Nephron (organoid): ENCODE measurements at regions not wholly inside any gene's neighbourhood (a gene's known extent, or its start where the extent isn't known, plus 50 kb on each side); places are given as distances from the start of the nearest gene placed in this dataset.

Source experiments
- H3K27ac Mint-ChIP-seq, 3 experiments: 2 replicates each; pipeline ENCODE4 v1.8.0; 2020; ENCODE audit warnings: mixed read lengths in 3 of 3, mild to moderate bottlenecking in 2 of 3, moderate library complexity in 1 of 3
- H3K27me3 Mint-ChIP-seq: 2 replicates; pipeline ENCODE4 v1.8.0; 2021; ENCODE audit warnings: low read depth, mild to moderate bottlenecking, moderate library complexity, mixed read lengths
- H3K36me3 Mint-ChIP-seq: 2 replicates; pipeline ENCODE4 v1.8.0; 2020; ENCODE audit warnings: low read depth, mixed read lengths
- H3K4me1 Mint-ChIP-seq: 2 replicates; pipeline ENCODE4 v1.8.0; 2020; ENCODE audit warnings: mixed read lengths
- H3K4me3 Mint-ChIP-seq, 3 experiments: 2 replicates each; pipeline ENCODE4 v1.8.0; 2020; ENCODE audit warnings: mild to moderate bottlenecking in 3 of 3, mixed read lengths in 3 of 3, moderate library complexity in 2 of 3
- H3K9me3 Mint-ChIP-seq: 2 replicates; pipeline ENCODE4 v1.8.0; 2020; ENCODE audit warnings: mixed read lengths
- TF ChIP-seq, protein P1 (sequence below), 3 experiments: fragments of 200-600 bp; sonication (generic); IDR thresholded peaks; one replicate each; pipeline ENCODE4 v1.5.0; 2021; ENCODE audit warnings: antibody characterized with exemption in 3 of 3; ENCODE audit not compliant: unreplicated experiment in 3 of 3

DNA sequence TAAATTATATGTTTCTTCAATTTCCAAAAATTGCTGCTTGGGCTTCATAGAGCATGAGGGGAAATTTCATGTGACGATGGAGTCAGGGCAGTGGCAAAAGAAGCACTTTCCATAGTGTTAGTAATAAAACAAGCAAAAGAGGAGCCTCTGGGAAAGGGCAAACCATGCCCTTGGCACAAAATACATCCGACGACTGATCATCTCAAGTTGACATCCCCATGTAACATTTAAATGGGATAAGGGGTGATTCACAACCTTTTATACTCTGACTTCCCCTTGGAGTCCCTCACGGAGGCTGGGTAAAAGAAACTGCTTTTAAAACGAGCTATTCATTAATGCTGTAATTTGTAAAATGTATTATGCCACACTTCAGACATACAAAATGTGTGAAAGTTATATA, 161.4 kb upstream of the DMRT1 start:
- H3K27me3 Mint-ChIP-seq, result no peaks in the 10 kb centered on the region
- no peak overlapping the region for H3K27ac Mint-ChIP-seq
- peaks cover 34% of the 10 kb centered on the region for H3K4me1 Mint-ChIP-seq
- H3K9me3 Mint-ChIP-seq, result no peaks in the 10 kb centered on the region
- H3K4me3 Mint-ChIP-seq, result no peak overlapping the region
- TF ChIP-seq, protein P1, sequence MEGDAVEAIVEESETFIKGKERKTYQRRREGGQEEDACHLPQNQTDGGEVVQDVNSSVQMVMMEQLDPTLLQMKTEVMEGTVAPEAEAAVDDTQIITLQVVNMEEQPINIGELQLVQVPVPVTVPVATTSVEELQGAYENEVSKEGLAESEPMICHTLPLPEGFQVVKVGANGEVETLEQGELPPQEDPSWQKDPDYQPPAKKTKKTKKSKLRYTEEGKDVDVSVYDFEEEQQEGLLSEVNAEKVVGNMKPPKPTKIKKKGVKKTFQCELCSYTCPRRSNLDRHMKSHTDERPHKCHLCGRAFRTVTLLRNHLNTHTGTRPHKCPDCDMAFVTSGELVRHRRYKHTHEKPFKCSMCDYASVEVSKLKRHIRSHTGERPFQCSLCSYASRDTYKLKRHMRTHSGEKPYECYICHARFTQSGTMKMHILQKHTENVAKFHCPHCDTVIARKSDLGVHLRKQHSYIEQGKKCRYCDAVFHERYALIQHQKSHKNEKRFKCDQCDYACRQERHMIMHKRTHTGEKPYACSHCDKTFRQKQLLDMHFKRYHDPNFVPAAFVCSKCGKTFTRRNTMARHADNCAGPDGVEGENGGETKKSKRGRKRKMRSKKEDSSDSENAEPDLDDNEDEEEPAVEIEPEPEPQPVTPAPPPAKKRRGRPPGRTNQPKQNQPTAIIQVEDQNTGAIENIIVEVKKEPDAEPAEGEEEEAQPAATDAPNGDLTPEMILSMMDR (IDR thresholded peaks at IDR 0.05; ENCODE audit: unreplicated experiment in 3 of 3), result no peak
- no peaks in the 10 kb centered on the region for H3K36me3 Mint-ChIP-seq

DNA sequence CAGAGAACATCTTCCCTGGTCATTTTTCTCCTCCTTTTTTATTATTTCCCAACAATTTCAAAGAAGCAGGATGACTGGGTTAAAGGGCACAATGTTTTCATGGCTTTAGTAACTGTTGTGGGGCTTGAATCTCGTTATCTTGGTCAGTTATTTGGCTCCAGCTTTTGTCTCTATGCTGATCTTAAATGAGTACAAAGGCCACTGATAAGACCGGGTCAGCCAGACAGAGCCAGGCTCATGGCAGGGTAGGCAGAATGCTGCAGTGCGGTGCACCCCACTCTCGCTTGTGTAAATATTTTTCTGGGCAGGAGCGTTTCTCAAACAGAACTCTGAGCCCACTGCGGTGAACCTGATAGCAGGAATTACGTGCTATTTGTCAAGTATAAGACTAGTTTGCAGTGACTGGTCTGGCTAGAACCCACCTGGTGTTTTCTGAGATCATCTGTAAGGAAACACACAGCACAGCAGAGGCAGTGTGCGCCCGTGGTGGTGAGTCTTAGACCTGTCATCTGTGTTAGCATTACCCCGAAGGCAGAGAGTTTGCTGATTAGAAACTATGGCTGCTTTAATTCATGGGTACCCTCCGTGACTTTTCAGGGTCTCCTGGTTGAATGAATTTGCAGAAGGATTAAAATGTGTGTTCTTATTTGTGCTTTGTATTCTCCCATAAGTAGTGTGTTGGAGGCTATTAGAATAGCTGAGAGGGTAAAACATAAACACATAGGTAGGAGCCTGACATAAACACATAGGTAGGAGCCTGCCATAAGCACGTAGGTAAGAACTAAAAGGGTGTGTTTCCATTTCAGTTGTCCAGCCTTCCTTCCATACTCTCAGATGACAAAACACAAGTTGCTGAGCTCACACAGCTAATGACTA, 158.6 kb upstream of the DMRT1 start:
- Mint-ChIP-seq H3K36me3 (peaks cover 5% of the 10 kb centered on the region), H3K27me3 (no peaks in the 10 kb centered on the region), H3K9me3 (no peaks in the 10 kb centered on the region), H3K4me1 (peaks cover 41% of the 10 kb centered on the region), H3K27ac (peak overlapping the region; percentile 31 to 69 (median 55)), H3K4me3 (no peak overlapping the region)
- TF ChIP-seq, protein P1 (IDR thresholded peaks at IDR 0.05; ENCODE audit: unreplicated experiment in 3 of 3), result no peak

DNA sequence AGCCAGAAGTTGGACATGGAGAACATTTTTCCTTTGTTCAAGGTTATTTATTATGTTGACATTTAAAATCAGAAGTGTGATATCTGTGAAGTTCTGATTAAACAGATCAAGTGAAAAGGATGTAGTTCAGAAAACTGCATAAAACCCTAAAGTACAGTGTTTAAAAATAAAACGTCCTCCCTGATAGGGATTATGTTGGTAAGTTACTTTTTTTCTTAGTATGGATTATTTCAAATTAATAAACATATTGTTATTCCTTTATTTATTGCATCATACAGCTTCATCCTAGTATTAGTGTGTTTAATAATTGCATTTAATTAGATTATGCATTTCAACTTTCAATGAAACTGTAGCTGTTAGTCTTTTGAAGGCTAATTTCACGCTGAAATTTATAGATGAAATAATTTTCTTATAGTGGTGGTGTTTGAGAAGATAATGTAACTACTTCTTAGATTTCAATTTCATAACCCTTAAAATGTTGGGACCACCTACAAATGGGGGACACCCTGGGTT, 157.9 kb upstream of the DMRT1 start:
- H3K27ac Mint-ChIP-seq, result peak overlapping the region; percentile 86 to 94 (median 87)
- peaks cover 41% of the 10 kb centered on the region for H3K4me1 Mint-ChIP-seq
- no peaks in the 10 kb centered on the region for H3K27me3 Mint-ChIP-seq
- TF ChIP-seq, protein P1 (IDR thresholded peaks at IDR 0.05; ENCODE audit: unreplicated experiment in 3 of 3), result no peak
- H3K36me3 Mint-ChIP-seq, result peaks cover 5% of the 10 kb centered on the region
- H3K9me3 Mint-ChIP-seq, result no peaks in the 10 kb centered on the region
- no peak overlapping the region for H3K4me3 Mint-ChIP-seq

DNA sequence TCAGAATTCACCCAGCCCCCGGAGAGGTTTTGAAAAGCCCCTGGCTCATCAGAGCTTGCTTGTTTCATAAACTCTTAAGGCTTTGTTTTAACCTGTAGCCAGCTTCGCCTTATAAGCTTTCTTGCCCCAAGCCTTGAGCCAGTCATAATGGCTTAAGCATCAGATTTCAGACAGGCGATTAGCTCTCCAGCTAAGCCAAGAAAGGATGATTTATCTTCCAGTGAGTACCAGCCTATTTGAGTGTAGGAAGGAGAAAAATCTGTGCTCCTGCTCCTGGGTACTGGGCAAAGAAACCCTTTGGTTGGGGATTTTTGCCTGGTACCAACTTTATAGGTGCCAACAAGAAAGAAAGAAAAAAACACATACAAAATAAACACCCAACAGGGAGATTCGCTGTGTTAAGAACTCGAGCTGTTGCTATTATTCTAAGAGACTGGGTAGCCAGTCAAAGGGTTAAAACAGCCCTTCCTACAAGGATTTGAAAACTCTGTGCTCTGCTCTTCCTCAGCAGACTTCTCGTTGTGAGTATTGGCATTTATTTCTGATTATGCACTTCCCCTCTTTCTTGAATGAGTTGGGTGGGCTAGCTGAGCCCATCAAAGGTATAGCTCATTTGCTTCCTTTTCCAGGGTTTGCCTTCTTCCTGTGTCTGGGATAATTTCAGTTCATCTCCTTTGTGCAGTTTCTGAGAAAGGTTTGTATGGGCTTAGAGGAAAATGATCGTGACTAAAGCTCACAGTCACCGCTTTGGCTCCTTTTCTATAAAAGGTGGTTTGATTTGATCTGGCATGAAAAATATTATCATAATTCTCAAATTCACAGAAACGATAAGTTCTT, 157.2 kb upstream of the DMRT1 start:
- TF ChIP-seq, protein P1 (IDR thresholded peaks at IDR 0.05; ENCODE audit: unreplicated experiment in 3 of 3), result no peak
- no peaks in the 10 kb centered on the region for H3K27me3 Mint-ChIP-seq
- peak overlapping the region; percentile 86 to 94 (median 87) for H3K27ac Mint-ChIP-seq
- H3K4me1 Mint-ChIP-seq, result peaks cover 41% of the 10 kb centered on the region
- peak overlapping the region; percentile 9 to 56 (median 40) for H3K4me3 Mint-ChIP-seq
- no peaks in the 10 kb centered on the region for H3K9me3 Mint-ChIP-seq
- peaks cover 5% of the 10 kb centered on the region for H3K36me3 Mint-ChIP-seq

DNA sequence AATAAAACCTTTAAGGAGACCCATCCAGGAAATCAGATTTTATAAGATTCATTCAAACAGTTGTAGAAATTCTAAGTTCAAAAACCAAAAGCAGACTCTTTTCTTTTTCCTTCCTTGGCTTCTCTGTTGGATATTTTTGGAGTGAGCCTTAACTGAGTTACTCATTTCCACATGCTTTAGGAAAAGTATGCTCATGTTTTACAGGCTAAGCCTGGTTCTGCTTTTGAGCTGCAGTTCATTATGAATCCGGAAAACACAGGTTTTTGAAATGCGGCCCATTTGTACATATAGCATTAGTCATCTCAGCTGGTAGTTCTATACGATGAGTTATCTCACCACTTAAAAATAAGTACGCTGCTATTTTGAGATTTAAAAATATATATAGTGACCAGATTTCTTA, 156.6 kb upstream of the DMRT1 start:
- peak overlapping the region; percentile 86 to 94 (median 87) for H3K27ac Mint-ChIP-seq
- peak overlapping the region; percentile 9 to 48 (median 40) for H3K4me3 Mint-ChIP-seq
- peaks cover 5% of the 10 kb centered on the region for H3K36me3 Mint-ChIP-seq
- no peaks in the 10 kb centered on the region for H3K9me3 Mint-ChIP-seq
- H3K27me3 Mint-ChIP-seq, result no peaks in the 10 kb centered on the region
- TF ChIP-seq, protein P1 (IDR thresholded peaks at IDR 0.05; ENCODE audit: unreplicated experiment in 3 of 3), result no peak
- peaks cover 41% of the 10 kb centered on the region for H3K4me1 Mint-ChIP-seq
